Stomach smooth muscle (tissue), 2 donors: ENCODE measurements at regions not wholly inside any gene's neighbourhood (a gene's known extent, or its start where the extent isn't known, plus 50 kb on each side); places are given as distances from the start of the nearest gene placed in this dataset.

Experiments used
- H3K27ac ChIP-seq: one replicate; pipeline ENCODE4 v1.7.0; 2013; ENCODE audit warnings: mild to moderate bottlenecking, low read length, inconsistent platforms
- H3K27me3 ChIP-seq, 2 donors: one replicate each; pipeline ENCODE4 v1.7.0; 2013; ENCODE audit warnings: low read length in 2 of 2; ENCODE audit not compliant: insufficient read depth in 2 of 2, control insufficient read depth in 1 of 2
- H3K36me3 ChIP-seq, 2 donors: one replicate each; pipeline ENCODE4 v1.7.0; 2013; ENCODE audit warnings: low read length in 2 of 2; ENCODE audit not compliant: control insufficient read depth in 2 of 2, insufficient read depth in 2 of 2
- H3K4me1 ChIP-seq: one replicate; pipeline ENCODE4 v1.7.0; 2013; ENCODE audit warnings: low read length; ENCODE audit not compliant: control insufficient read depth, insufficient read depth
- H3K4me3 ChIP-seq, 2 donors: one replicate each; pipeline ENCODE4 v1.7.0; 2013; ENCODE audit warnings: low read length in 2 of 2
- H3K9ac ChIP-seq, 2 donors: one replicate each; pipeline ENCODE4 v1.7.0; 2013; ENCODE audit warnings: low read length in 2 of 2, mild to moderate bottlenecking in 1 of 2
- H3K9me3 ChIP-seq, 2 donors: one replicate each; pipeline ENCODE4 v1.7.0; 2013; ENCODE audit warnings: low read length in 2 of 2; ENCODE audit not compliant: control insufficient read depth in 2 of 2
- donor health status: healthy.
- donor health status: Pancreatic carcinoma.

GRCh38 chr5:173689737-173690360 lies 73.4 kb upstream of the BOD1 start:
- Histone ChIP-seq H3K27me3 (no peaks in the 10 kb centered on the region), H3K4me3 (no peak overlapping the region), H3K9ac (no peak overlapping the region), H3K9me3 (peaks cover 0 to 10% of the 10 kb centered on the region in 2 donors), H3K36me3 (no peaks in the 10 kb centered on the region), H3K27ac (no peak overlapping the region), H3K4me1 (peaks cover 2% of the 10 kb centered on the region)

GRCh38 chr5:173691931-173692330 lies 75.5 kb upstream of the BOD1 start:
- no peak overlapping the region for H3K9ac ChIP-seq
- H3K4me3 ChIP-seq = no peak overlapping the region
- H3K36me3 ChIP-seq = no peaks in the 10 kb centered on the region
- peaks cover 2% of the 10 kb centered on the region for H3K4me1 ChIP-seq
- H3K27me3 ChIP-seq = no peaks in the 10 kb centered on the region
- peaks cover 0 to 10% of the 10 kb centered on the region in 2 donors for H3K9me3 ChIP-seq
- H3K27ac ChIP-seq = no peak overlapping the region

GRCh38 chr5:173693670-173694069 lies 77.2 kb upstream of the BOD1 start:
- H3K4me1 ChIP-seq = peaks cover 2% of the 10 kb centered on the region
- H3K4me3 ChIP-seq = no peak overlapping the region
- H3K27ac ChIP-seq = no peak overlapping the region

GRCh38 chr5:173696216-173696615 lies 79.8 kb upstream of the BOD1 start:
- Histone ChIP-seq H3K36me3 (no peaks in the 10 kb centered on the region), H3K27ac (no peak overlapping the region), H3K4me1 (no peaks in the 10 kb centered on the region), H3K4me3 (no peak overlapping the region), H3K9ac (no peak overlapping the region), H3K9me3 (peaks cover 0 to 10% of the 10 kb centered on the region in 2 donors), H3K27me3 (no peaks in the 10 kb centered on the region)

More at GRCh38 chr5:173693670-173694069, 77.2 kb upstream of the BOD1 start:
- Histone ChIP-seq H3K9me3 (peaks cover 0 to 10% of the 10 kb centered on the region in 2 donors), H3K9ac (no peak overlapping the region), H3K27me3 (no peaks in the 10 kb centered on the region), H3K36me3 (no peaks in the 10 kb centered on the region)

GRCh38 chr5:173697931-173698579 lies 81.6 kb upstream of the BOD1 start:
- Histone ChIP-seq H3K9me3 (peaks cover 0 to 10% of the 10 kb centered on the region in 2 donors), H3K4me1 (no peaks in the 10 kb centered on the region), H3K27ac (no peak overlapping the region), H3K27me3 (no peaks in the 10 kb centered on the region), H3K36me3 (no peaks in the 10 kb centered on the region), H3K4me3 (no peak overlapping the region), H3K9ac (no peak overlapping the region)

- no peaks in the 10 kb centered on the region for H3K9me3 ChIP-seq
Measured at GRCh38 chr5:173699966-173700365, 83.5 kb upstream of the BOD1 start.

GRCh38 chr5:173703466-173703865 lies 87.0 kb upstream of the BOD1 start:
- no peaks in the 10 kb centered on the region for H3K27me3 ChIP-seq
- H3K27ac ChIP-seq = no peak overlapping the region
- H3K4me3 ChIP-seq = no peak overlapping the region
- no peaks in the 10 kb centered on the region for H3K9me3 ChIP-seq
- H3K9ac ChIP-seq = no peak overlapping the region
- H3K36me3 ChIP-seq = no peaks in the 10 kb centered on the region
- H3K4me1 ChIP-seq = no peaks in the 10 kb centered on the region

More at GRCh38 chr5:173699966-173700365, 83.5 kb upstream of the BOD1 start:
- no peak overlapping the region for H3K27ac ChIP-seq
- no peaks in the 10 kb centered on the region for H3K36me3 ChIP-seq
- no peaks in the 10 kb centered on the region for H3K4me1 ChIP-seq
- no peak overlapping the region for H3K9ac ChIP-seq
- H3K27me3 ChIP-seq = no peaks in the 10 kb centered on the region
- no peak overlapping the region for H3K4me3 ChIP-seq

GRCh38 chr5:173704615-173705511 lies 88.4 kb upstream of the BOD1 start:
- H3K4me1 ChIP-seq = no peaks in the 10 kb centered on the region
- no peaks in the 10 kb centered on the region for H3K36me3 ChIP-seq
- no peak overlapping the region for H3K4me3 ChIP-seq
- no peak overlapping the region for H3K27ac ChIP-seq
- no peak overlapping the region for H3K9ac ChIP-seq
- H3K9me3 ChIP-seq = no peaks in the 10 kb centered on the region
- no peaks in the 10 kb centered on the region for H3K27me3 ChIP-seq

GRCh38 chr5:173705512-173706044 lies 89.1 kb upstream of the BOD1 start:
- Histone ChIP-seq H3K4me1 (no peaks in the 10 kb centered on the region), H3K9me3 (no peaks in the 10 kb centered on the region), H3K36me3 (no peaks in the 10 kb centered on the region), H3K27me3 (no peaks in the 10 kb centered on the region), H3K4me3 (no peak overlapping the region), H3K27ac (no peak overlapping the region), H3K9ac (no peak overlapping the region)

GRCh38 chr5:173706700-173707099 lies 90.2 kb upstream of the BOD1 start:
- Histone ChIP-seq H3K27me3 (no peaks in the 10 kb centered on the region), H3K4me3 (no peak overlapping the region), H3K9me3 (no peaks in the 10 kb centered on the region), H3K36me3 (no peaks in the 10 kb centered on the region), H3K9ac (no peak overlapping the region), H3K27ac (no peak overlapping the region), H3K4me1 (no peaks in the 10 kb centered on the region)
